GM23338 (cell line): ENCODE measurements at regions not wholly inside any gene's neighbourhood (a gene's known extent, or its start where the extent isn't known, plus 50 kb on each side); places are given as distances from the start of the nearest gene placed in this dataset.

Source experiments
- ATAC-seq: fragments of 200-7000 bp; cut with Tn5 transposase; 3 replicates; pipeline ENCODE4 v1.9.1; 2020
- DNase-seq: peaks from one replicate; pipeline ENCODE4 v3.0.0-alpha.2; 2015; ENCODE audit warnings: low spot score
- H2AFZ ChIP-seq: fragments of 200-600 bp; sonication (generic); 2 replicates; pipeline ENCODE4 v1.8.0; 2016; ENCODE audit warnings: antibody characterized with exemption, mild to moderate bottlenecking, moderate library complexity
- H3F3A ChIP-seq: fragments of 200-600 bp; sonication (generic); replicated peaks from 2 replicates; pipeline ENCODE4 v1.8.0; 2017; ENCODE audit warnings: antibody characterized with exemption, mixed run types, low read depth
- H3K27ac ChIP-seq: fragments of 200-600 bp; sonication (generic); 2 replicates; pipeline ENCODE4 v1.6.1; 2016; ENCODE audit warnings: low read depth
- H3K27me3 ChIP-seq: fragments of 200-600 bp; sonication (generic); 2 replicates; pipeline ENCODE4 v1.8.0; 2016; ENCODE audit warnings: mild to moderate bottlenecking, mixed run types, moderate library complexity; ENCODE audit not compliant: insufficient read depth
- H3K36me3 ChIP-seq: fragments of 200-600 bp; sonication (generic); 2 replicates; pipeline ENCODE4 v1.8.0; 2016; ENCODE audit warnings: mild to moderate bottlenecking; ENCODE audit not compliant: insufficient read depth
- H3K4me1 ChIP-seq: fragments of 200-600 bp; sonication (generic); 2 replicates; pipeline ENCODE4 v1.8.0; 2016; ENCODE audit warnings: mild to moderate bottlenecking, moderate library complexity; ENCODE audit not compliant: insufficient read depth
- H3K4me2 ChIP-seq: fragments of 200-600 bp; sonication (generic); 2 replicates; pipeline ENCODE4 v1.7.1; 2017; ENCODE audit warnings: mixed run types
- H3K4me3 ChIP-seq: fragments of 200-600 bp; sonication (generic); 2 replicates; pipeline ENCODE4 v1.6.1; 2016; ENCODE audit warnings: mixed run types
- H3K79me2 ChIP-seq: fragments of 200-600 bp; sonication (generic); replicated peaks from 2 replicates; pipeline ENCODE4 v1.8.0; 2017; ENCODE audit warnings: mild to moderate bottlenecking; ENCODE audit not compliant: insufficient read depth
- H3K9me2 ChIP-seq: fragments of 200-600 bp; sonication (generic); 2 replicates; pipeline ENCODE4 v1.8.0; 2017; ENCODE audit not compliant: insufficient read depth
- H4K20me1 ChIP-seq: fragments of 200-600 bp; sonication (generic); replicated peaks from 2 replicates; pipeline ENCODE4 v1.8.0; 2017; ENCODE audit warnings: mild to moderate bottlenecking; ENCODE audit not compliant: insufficient read depth
- H3K27ac Mint-ChIP-seq: 2 replicates; pipeline ENCODE4 v1.8.0; 2020; ENCODE audit warnings: inconsistent platforms, mild to moderate bottlenecking, moderate library complexity, mixed read lengths
- H3K27me3 Mint-ChIP-seq: 3 replicates; pipeline ENCODE4 v1.8.0; 2022; ENCODE audit warnings: low read depth, mild to moderate bottlenecking, moderate library complexity, mixed read lengths, inconsistent platforms; ENCODE audit not compliant: insufficient read depth, poor library complexity
- H3K36me3 Mint-ChIP-seq: 3 replicates; pipeline ENCODE4 v1.8.0; 2021; ENCODE audit warnings: low read depth, mild to moderate bottlenecking, inconsistent platforms, moderate library complexity, mixed read lengths
- H3K4me1 Mint-ChIP-seq: 3 replicates; pipeline ENCODE4 v1.8.0; 2020; ENCODE audit warnings: mild to moderate bottlenecking, inconsistent platforms, mixed read lengths
- H3K4me3 Mint-ChIP-seq: 3 replicates; pipeline ENCODE4 v1.8.0; 2021; ENCODE audit warnings: moderate library complexity, mild to moderate bottlenecking, inconsistent platforms, mixed read lengths
- H3K9me3 Mint-ChIP-seq: 3 replicates; pipeline ENCODE4 v1.8.0; 2020; ENCODE audit warnings: moderate library complexity, mild to moderate bottlenecking, inconsistent platforms, mixed read lengths
- CREB1 ChIP-seq: fragments of 250-450 bp; sonication (Bioruptor Pico); IDR thresholded peaks from 2 replicates; pipeline ENCODE4 v1.5.0; 2020; ENCODE audit warnings: low read depth, mild to moderate bottlenecking, moderate library complexity
- CTCF ChIP-seq, 2 experiments: fragments of 200-600 bp in 1 of 2; sonication (generic) in 1 of 2; conservative IDR thresholded peaks; 2 replicates each; pipeline versions ENCODE4 v1.5.1 to v1.6.1; 2016 to 2017; ENCODE audit warnings: antibody characterized with exemption in 2 of 2, low read depth in 2 of 2, mild to moderate bottlenecking in 2 of 2, moderate library complexity in 1 of 2
- ETS1 ChIP-seq: IDR thresholded peaks from 2 replicates; pipeline ENCODE4 v1.6.1; 2016; ENCODE audit warnings: antibody characterized with exemption
- EZH2 ChIP-seq: fragments of 200-600 bp; sonication (generic); IDR thresholded peaks from one replicate; pipeline ENCODE4 v1.8.0; 2017; ENCODE audit warnings: antibody characterized with exemption, mild to moderate bottlenecking, low read depth; ENCODE audit not compliant: unreplicated experiment
- EZH2phosphoT487 ChIP-seq: fragments of 200-600 bp; sonication (generic); IDR thresholded peaks from one replicate; pipeline ENCODE4 v1.8.1; 2018; ENCODE audit warnings: antibody characterized with exemption; ENCODE audit not compliant: unreplicated experiment
- JUNB ChIP-seq: IDR thresholded peaks from one replicate; pipeline ENCODE4 v1.6.1; 2016; ENCODE audit warnings: antibody characterized with exemption; ENCODE audit not compliant: unreplicated experiment
- POLR2AphosphoS5 ChIP-seq: IDR thresholded peaks from 2 replicates; pipeline ENCODE4 v1.6.1; 2016; ENCODE audit warnings: antibody characterized with exemption, low read depth
- REST ChIP-seq: IDR thresholded peaks from one replicate; pipeline ENCODE4 v1.6.1; 2018; ENCODE audit warnings: antibody characterized with exemption; ENCODE audit not compliant: unreplicated experiment
- ZNF114 ChIP-seq: fragments of 250-450 bp; sonication (Bioruptor Pico); IDR thresholded peaks from 2 replicates; pipeline ENCODE4 v1.5.0; 2020; ENCODE audit warnings: mild to moderate bottlenecking, moderate library complexity
- ZNF331 ChIP-seq: fragments of 250-450 bp; sonication (Bioruptor Pico); IDR thresholded peaks from 2 replicates; pipeline ENCODE4 v1.5.0; 2020; ENCODE audit warnings: low read depth, mild to moderate bottlenecking, moderate library complexity

GRCh38 chr17:30589431-30589830 lies 112.2 kb downstream of the GOSR1 start (continued):
- TF ChIP-seq REST (no peak), ZNF114 (CRISPR knock-in tag) (no peak), ETS1 (no peak)

- H3K4me1 ChIP-seq, result no peaks in the 10 kb centered on the region
- DNase-seq, result no peak
- no peaks in the 10 kb centered on the region for H3F3A ChIP-seq
- Mint-ChIP-seq H3K9me3 (peaks cover 6% of the 10 kb centered on the region; the same call in 2 of the 3 replicates), H3K4me3 (no peak overlapping the region), H3K27me3 (no peaks in the 10 kb centered on the region), H3K4me1 (peaks cover 3% of the 10 kb centered on the region; the same call in 2 of the 3 replicates), H3K27ac (no peak overlapping the region), H3K36me3 (no peaks in the 10 kb centered on the region)
- H3K27me3 ChIP-seq, result no peaks in the 10 kb centered on the region
- no peaks in the 10 kb centered on the region for H4K20me1 ChIP-seq
- no peak overlapping the region for H3K4me3 ChIP-seq
- H3K4me2 ChIP-seq, result no peak overlapping the region
- no peak overlapping the region for H2AFZ ChIP-seq
- no peaks in the 10 kb centered on the region for H3K36me3 ChIP-seq
- no peaks in the 10 kb centered on the region for H3K79me2 ChIP-seq
- H3K27ac ChIP-seq, result no peak overlapping the region
- no peak for ATAC-seq
- H3K9me2 ChIP-seq, result no peaks in the 10 kb centered on the region
- TF ChIP-seq ZNF331 (CRISPR knock-in tag) (no peak), JUNB (no peak), ZNF114 (CRISPR knock-in tag) (no peak), CTCF (conservative IDR thresholded peaks at IDR 0.05; ENCODE audit: low read depth in 2 of 2) (no peak), EZH2 (no peak), POLR2AphosphoS5 (no peak), EZH2phosphoT487 (no peak), ETS1 (no peak), REST (no peak), CREB1 (CRISPR knock-in tag) (no peak)
These were observed 111.6 kb downstream of the GOSR1 start for GRCh38 chr17:30588798-30589247.
